Activated CD4-positive, CD25-positive, alpha-beta regulatory T cell (primary cell): ENCODE measurements at regions not wholly inside any gene's neighbourhood (a gene's known extent, or its start where the extent isn't known, plus 50 kb on each side); places are given as distances from the start of the nearest gene placed in this dataset.
"Not testable (repeated sequence)": the region's sequence is repeated elsewhere in the genome, so short reads cannot be mapped to it uniquely, and the experiment has no call there.

Experiments
- DNase-seq, 4 experiments: peaks; one replicate each; lab custom pipeline; 2025; lab: John Stamatoyannopoulos, UW

DNA sequence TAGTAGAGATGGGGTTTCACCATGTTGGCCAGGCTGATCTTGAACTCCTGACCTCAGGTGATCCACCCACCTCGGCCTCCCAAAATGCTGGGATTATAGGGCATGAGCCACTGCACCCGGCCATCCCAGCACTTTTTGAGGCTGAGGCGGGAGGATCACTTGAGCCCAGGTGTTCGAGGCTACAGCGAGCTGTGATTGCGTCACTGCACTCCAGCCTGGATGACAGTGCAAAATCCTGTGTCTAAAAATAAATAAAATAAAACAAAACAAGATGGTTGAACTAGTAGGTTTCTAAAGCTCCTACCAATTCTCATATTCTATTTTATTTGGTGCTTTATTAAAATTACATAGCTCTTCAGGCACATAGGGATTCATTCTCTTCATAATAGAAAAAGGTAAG is 890.3 kb upstream of the AUTS2 start:
- DNase-seq: no peak

DNA sequence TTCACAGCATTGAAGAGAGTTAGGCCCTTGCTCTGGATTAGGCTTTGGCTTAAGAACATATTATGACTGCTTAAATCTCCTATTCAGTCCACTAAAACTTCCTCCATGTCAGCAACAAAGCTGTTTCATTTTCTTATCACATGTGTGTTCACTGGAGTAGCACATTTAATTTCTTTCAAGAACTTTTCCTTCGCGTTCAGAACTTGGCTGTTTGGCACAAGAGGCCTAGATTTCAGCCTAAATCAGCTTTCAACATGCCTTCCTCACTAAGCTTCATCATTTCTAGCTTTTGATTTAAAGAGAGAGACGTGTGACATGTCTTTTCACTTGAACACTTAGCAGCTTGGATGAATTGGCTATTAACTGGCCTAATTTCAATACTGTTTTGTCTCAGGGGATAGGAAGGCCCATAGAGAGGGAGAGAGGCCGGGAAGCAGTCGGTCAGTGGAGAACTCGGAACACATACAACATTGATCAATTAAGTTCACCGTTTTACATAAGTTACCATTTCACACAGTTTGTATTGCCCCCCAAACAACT is 885.2 kb upstream of the AUTS2 start:
- no peak for DNase-seq

- not testable (repeated sequence) for DNase-seq
Measured at GRCh38 chr7:68714135-68714534, 884.1 kb upstream of the AUTS2 start.

- DNase-seq: no peak
Measured at GRCh38 chr7:68715907-68716306, 882.4 kb upstream of the AUTS2 start.

DNA sequence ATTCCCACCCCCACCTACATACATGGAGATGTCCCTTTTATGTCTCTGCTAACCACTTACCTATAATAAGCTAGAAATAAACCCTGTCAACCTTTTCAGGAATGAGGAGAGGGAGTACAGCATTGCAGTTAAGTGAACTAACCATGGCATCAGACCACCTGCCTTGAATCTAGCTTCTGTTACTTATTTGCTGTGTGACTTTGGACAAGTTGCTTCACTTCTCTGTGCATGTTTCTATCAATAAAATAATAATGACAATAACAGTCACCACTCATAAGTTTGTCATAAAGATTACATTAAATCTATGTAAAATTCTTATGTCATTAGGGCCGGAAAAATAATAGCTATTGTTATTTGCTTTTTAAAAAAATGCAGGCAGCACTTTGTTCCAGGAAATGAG is 881.1 kb upstream of the AUTS2 start:
- DNase-seq: no peak

- DNase-seq: no peak
Measured at GRCh38 chr7:68718097-68718551, 880.2 kb upstream of the AUTS2 start.

DNA sequence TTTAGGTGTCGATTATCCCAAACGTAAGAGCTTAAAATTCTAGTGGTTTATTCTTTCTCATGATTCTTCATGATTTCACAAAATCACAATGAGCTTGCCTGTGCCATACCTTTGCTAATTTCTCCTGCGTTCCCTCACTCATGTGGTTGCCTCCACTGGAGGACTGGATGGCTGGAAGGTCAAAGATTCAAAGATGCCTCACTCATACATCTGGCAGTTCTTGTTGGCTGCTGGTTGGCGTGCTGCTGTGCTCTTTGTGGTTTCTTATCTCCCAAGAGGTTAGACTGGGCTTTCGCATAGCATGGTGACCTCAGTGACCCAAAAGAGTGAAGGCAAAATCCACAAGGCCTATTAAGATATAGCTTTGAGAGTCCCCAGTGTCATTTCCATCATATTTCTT is 877.6 kb upstream of the AUTS2 start:
- DNase-seq: no peak

DNA sequence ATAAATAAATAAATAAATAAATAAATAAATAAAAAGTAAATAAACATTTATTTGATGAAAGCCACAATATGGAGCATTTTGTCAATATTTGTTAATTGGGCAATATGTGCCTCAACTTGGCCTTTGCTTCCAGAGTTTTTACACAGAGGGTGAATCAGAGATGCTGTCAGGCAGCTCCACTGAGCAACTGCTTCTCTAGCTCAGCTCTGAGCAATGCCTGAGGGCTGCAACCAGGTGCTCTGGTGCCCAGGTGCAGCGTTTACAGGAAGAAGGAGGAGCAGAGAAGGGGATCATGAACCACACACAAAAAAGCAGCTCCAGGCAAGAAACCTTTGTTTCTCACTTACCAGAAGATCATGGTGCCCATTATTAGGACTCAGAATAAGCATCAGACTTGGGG is 876.2 kb upstream of the AUTS2 start:
- DNase-seq: no peak

DNA sequence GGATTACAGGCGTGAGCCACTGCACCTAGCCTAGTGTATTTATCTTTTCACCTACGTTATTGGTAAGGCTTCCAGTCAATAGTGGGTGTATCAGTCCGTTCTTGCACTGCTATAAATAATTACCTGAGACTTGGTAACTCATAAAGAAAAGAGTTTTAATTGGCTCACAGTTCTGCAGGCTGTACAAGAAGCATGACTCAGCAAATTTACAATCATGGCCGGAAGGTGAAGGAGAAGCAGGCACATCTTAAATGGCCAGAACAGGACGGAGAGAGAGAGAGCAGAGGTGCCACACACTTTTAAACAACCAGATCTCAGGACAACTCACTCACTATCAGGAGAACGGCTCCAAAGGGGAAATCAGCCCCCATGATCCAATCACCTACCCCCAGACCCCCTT is 873.3 kb upstream of the AUTS2 start:
- DNase-seq: no peak

DNA sequence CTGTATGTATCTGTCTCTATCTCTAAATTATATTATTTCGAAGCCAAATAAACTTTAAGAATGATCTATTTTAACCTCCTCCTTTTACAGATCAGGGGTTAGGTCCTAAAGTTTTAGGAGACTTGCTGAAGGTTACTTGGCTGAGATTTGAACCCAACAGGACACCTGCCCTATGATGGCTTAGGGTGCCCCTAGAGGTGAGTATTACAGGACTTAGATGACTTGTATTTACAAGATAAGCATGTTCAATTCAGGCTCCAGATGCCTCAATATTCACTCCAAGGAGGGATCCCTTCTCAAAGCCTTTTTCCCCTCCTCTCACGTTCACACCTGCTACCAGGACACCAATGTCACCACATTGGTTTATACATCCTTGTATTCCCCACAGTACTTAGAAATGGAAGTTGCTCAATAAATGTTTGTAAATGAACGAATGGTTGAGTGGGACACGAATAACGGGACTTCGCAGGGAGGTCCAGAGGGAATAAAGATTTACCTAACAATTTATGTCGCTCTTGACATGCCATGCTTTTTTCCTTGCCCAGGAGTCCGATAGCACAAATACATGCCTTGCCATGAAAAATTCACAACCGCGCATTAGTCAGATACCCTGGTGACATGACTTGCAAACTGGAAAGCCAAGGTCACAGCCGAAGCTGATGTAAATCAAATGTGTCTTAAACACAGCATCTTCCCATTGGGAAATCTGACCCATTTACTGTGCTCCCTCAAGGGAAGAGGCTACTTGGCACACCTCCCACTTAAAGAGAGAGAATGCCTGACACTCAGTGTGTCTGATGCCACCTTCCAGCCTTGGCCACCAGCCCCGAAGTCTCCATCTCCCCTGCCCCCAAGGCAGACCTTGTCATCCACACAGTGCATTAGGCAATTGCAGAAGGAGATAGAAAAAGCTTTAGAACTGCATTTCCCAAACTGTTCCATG is 872.2 kb upstream of the AUTS2 start:
- no peak for DNase-seq

- DNase-seq: not testable (repeated sequence)
Measured at GRCh38 chr7:68728720-68729119, 869.6 kb upstream of the AUTS2 start.

DNA sequence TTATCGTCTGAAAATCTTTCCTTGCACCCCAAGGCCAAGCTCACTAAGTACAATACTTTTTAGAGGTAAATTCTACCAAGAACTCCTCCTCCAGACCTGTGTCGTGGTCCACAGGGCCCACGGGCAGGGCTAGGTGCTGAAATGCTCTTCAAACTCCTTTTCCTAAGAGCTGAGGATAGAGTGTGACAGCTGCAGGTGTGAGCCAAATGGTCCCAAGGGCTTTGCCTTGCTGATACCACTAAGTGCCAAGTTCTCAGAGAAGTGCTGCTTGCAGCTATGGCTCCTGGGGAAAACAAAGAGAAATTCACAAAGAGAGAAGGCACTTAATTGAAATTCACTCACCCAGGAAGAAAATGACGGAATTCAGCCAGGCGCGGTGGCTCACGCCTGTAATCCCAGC is 868.9 kb upstream of the AUTS2 start:
- no peak for DNase-seq

DNA sequence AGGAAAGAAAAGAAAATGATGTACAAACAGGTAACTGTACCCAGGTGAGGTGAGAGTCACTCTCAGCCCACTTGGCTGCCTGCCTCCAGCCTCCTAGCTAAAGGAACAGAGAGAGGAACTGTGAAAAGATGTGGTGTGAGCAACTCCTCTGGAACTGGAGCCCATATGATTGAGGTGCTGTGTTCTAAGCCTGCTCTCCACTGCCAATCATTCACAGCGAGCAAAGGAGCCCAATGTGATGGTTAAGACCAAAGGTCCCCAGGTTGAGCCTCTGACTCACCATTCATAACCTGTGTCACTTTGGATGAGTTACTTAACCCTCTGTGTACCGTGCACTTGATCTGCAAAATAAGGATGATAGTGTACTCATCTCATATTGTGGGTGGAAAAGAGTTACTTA is 868.1 kb upstream of the AUTS2 start:
- no peak for DNase-seq

DNA sequence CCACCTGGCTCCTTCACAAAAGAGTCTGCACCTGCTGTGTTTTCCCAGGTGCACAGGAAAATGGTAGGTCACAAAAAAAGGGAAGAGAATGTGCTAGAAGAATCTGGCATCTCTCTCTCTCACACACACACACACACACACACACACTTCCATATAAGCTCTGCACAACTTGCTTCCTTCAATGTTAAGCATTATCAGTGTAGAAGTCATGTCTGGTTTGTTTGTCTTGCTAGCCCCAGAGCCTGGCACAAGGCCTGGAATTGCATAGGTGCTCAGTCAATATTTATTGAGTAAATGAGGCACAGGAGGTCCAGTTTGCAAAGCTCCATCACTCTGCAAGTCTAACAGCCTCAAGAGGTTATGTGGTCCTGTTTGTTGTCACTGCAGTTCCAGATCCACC is 867.3 kb upstream of the AUTS2 start:
- DNase-seq: no peak

- no peak for DNase-seq
Measured at GRCh38 chr7:68733219-68734153, 864.8 kb upstream of the AUTS2 start.

DNA sequence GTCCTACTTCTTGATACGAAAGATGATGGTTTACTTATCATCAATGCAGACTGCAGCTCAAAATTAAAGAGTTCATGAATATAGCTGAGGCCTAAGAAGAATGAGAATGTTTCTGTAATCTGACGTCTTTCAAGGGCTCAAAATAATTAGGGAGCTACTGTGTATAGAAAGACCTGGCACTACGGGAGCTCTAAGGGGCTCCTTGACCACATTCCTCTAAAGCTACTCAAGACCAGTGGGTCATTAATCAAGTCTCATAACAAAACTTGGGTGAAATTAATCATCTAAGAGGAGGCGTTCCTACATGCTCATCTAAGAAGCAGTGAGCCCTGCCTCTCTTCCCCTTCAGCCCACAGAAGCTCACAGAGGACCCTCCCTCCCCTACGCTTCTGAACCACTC is 863.8 kb upstream of the AUTS2 start:
- DNase-seq: no peak

GRCh38 chr7:68739306-68739705 is 859.0 kb upstream of the AUTS2 start:
- no peak for DNase-seq

GRCh38 chr7:68744036-68744435 is 854.2 kb upstream of the AUTS2 start:
- DNase-seq: no peak

- DNase-seq: no peak
Measured at GRCh38 chr7:68748934-68749900, 849.1 kb upstream of the AUTS2 start.

DNA sequence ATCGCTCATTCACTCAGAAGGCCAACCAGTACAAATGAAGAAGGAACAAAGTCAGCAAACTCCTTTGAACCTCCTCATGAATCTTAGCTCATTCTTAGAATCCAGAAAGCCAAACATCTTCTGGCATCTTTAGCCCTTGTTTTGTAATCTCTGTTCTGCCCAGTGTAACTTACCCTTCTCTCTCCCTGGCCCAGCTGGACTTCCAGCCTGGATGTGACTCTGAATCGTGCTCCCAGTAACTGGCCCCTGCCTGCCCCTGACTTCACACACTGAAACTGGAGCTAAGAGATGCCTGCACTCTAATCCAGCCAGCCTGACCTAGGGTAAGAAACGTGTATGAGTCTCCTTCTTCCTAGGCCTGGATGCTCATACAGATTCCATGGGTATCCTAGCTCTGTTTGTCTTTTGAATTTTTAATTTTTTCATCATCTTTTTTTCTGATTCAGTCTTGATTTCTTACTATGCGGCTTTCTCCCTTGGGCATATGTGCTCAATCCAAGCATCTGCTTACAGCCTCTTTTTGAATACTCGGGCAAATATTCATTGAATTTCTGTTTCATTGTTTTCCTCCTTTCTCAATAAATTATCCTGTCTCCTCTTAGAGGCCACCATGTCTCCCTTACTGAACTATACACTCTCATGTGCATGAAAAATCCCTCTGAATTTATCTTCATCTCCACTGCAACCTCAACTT is 845.6 kb upstream of the AUTS2 start:
- DNase-seq: no peak

- DNase-seq: no peak
Measured at GRCh38 chr7:68754414-68754813, 843.9 kb upstream of the AUTS2 start.
